GM12875 (cell line): ENCODE measurements at regions not wholly inside any gene's neighbourhood (a gene's known extent, or its start where the extent isn't known, plus 50 kb on each side); places are given as distances from the start of the nearest gene placed in this dataset.
"Not testable (repeated sequence)": the region's sequence is repeated elsewhere in the genome, so short reads cannot be mapped to it uniquely, and the experiment has no call there.

Experiments
- H3K4me3 ChIP-seq: one replicate; pipeline ENCODE4 v1.5.1; 2011; ENCODE audit warnings: low read depth, low read length, control low read depth
- CTCF ChIP-seq: IDR thresholded peaks from 2 replicates; pipeline ENCODE4 v1.5.1; 2011; ENCODE audit warnings: low read depth, mild to moderate bottlenecking, control low read depth, inconsistent platforms, low read length, moderate library complexity, borderline replicate concordance; ENCODE audit not compliant: insufficient read depth

GRCh38 chr6:48377115-48377514 is 266.1 kb upstream of the PTCHD4 start:
- H3K4me3 ChIP-seq = no peak overlapping the region
- TF ChIP-seq CTCF = no peak

- H3K4me3 ChIP-seq = not testable (repeated sequence)
These were observed 260.2 kb upstream of the PTCHD4 start for GRCh38 chr6:48371226-48371625.

- TF ChIP-seq CTCF = no peak
These were observed 258.1 kb upstream of the PTCHD4 start for GRCh38 chr6:48369100-48369499.

GRCh38 chr6:48325701-48326100 is 214.7 kb upstream of the PTCHD4 start:
- TF ChIP-seq CTCF = no peak
- H3K4me3 ChIP-seq = no peak overlapping the region

More at GRCh38 chr6:48369100-48369499, 258.1 kb upstream of the PTCHD4 start:
- no peak overlapping the region for H3K4me3 ChIP-seq

- no peak overlapping the region for H3K4me3 ChIP-seq
- TF ChIP-seq CTCF = no peak
These were observed 207.7 kb upstream of the PTCHD4 start for GRCh38 chr6:48318670-48319069.

- no peak overlapping the region for H3K4me3 ChIP-seq
- TF ChIP-seq CTCF = no peak
These were observed 204.9 kb upstream of the PTCHD4 start for GRCh38 chr6:48315915-48316314.

GRCh38 chr6:48315051-48315719 is 204.2 kb upstream of the PTCHD4 start:
- TF ChIP-seq CTCF = no peak

More at GRCh38 chr6:48315051-48315719, 204.2 kb upstream of the PTCHD4 start:
- no peak overlapping the region for H3K4me3 ChIP-seq
